ENCODE measurements at regions not wholly inside any gene's neighbourhood (a gene's known extent, or its start where the extent isn't known, plus 50 kb on each side); places are given as distances from the start of the nearest gene placed in this dataset.

- TF ChIP-seq YY1 (IDR thresholded peaks at IDR 0.05; ENCODE audit: insufficient read depth, insufficient read length) (no peak), ZNF274 (IDR thresholded peaks at IDR 0.05; ENCODE audit: low read depth, low read length) (no peak)
These were observed 222.5 kb upstream of the TOM1L1 start for GRCh38 chr17:54678158-54678557.
